Panc1 (cell line): ENCODE measurements at regions not wholly inside any gene's neighbourhood (a gene's known extent, or its start where the extent isn't known, plus 50 kb on each side); places are given as distances from the start of the nearest gene placed in this dataset.

Experiments
- ATAC-seq: fragments of 200-7000 bp; cut with Tn5 transposase; 2 replicates; pipeline ENCODE4 v1.9.1; 2020; ENCODE audit warnings: mild to moderate bottlenecking, moderate library complexity
- BruUV-seq: library from RNA; stranded (reverse); fragments of 400-500 nt; replicated peaks from 2 replicates; lab custom pipeline; 2021; lab: Mats Ljungman, UMichigan
- CTCF ChIA-PET: fragments of 300-600 bp; sonication (Branson Sonifier 250); formaldehyde crosslinking; loops from one replicate; lab custom pipeline; 2022; ENCODE audit warnings: antibody characterized with exemption; lab: Charles Lee
- POLR2A ChIA-PET: fragments of 300-600 bp; sonication (Branson Sonifier 250); formaldehyde crosslinking; loops from one replicate; lab custom pipeline; 2022; ENCODE audit warnings: antibody characterized with exemption; lab: Charles Lee
- DNase-seq: peaks from one replicate; pipeline ENCODE4 v3.0.0-alpha.2; 2010; ENCODE audit warnings: low read depth, low spot score
- H3K27ac ChIP-seq: 2 replicates; pipeline ENCODE4 v1.5.1; 2011; ENCODE audit warnings: mild to moderate bottlenecking, low read length, inconsistent platforms
- H3K27me3 ChIP-seq: fragments of 200-500 bp; sonication (Bioruptor generic); 2 replicates; pipeline ENCODE4 v1.6.0; 2014; ENCODE audit warnings: low read length, inconsistent platforms; ENCODE audit not compliant: control insufficient read depth, insufficient read depth
- H3K36me3 ChIP-seq: fragments of 200-500 bp; sonication (Bioruptor generic); 2 replicates; pipeline ENCODE4 v1.5.1; 2014; ENCODE audit warnings: inconsistent platforms, mild to moderate bottlenecking, low read length, moderate library complexity; ENCODE audit not compliant: control insufficient read depth, insufficient read depth
- H3K4me1 ChIP-seq: 2 replicates; pipeline ENCODE4 v1.5.1; 2011; ENCODE audit warnings: inconsistent platforms, mild to moderate bottlenecking, low read length, moderate library complexity; ENCODE audit not compliant: control insufficient read depth, insufficient read depth
- H3K4me3 ChIP-seq, 2 experiments: 2 replicates each; pipeline ENCODE4 v1.5.1; 2011 to 2012; ENCODE audit warnings: low read depth in 2 of 2, low read length in 2 of 2, mild to moderate bottlenecking in 2 of 2, inconsistent platforms in 1 of 2, moderate library complexity in 1 of 2
- H3K9me3 ChIP-seq: fragments of 200-500 bp; sonication (Bioruptor generic); 2 replicates; pipeline ENCODE4 v1.5.1; 2014; ENCODE audit warnings: low read depth, mild to moderate bottlenecking, inconsistent platforms, low read length, moderate library complexity; ENCODE audit not compliant: control insufficient read depth, insufficient read depth
- POLR2AphosphoS5 ChIP-seq: IDR thresholded peaks from 2 replicates; pipeline ENCODE4 v1.6.1; 2012; ENCODE audit warnings: mild to moderate bottlenecking, low read depth, low read length, moderate library complexity
- SIN3A ChIP-seq: IDR thresholded peaks from 2 replicates; pipeline ENCODE4 v1.6.1; 2012; ENCODE audit warnings: low read depth, mild to moderate bottlenecking, low read length, moderate library complexity, borderline replicate concordance; ENCODE audit not compliant: insufficient read depth
- TCF7L2 ChIP-seq: IDR thresholded peaks from 2 replicates; pipeline ENCODE4 v1.6.1; 2011; ENCODE audit warnings: mild to moderate bottlenecking, low read depth, low read length, inconsistent platforms
- in situ Hi-C: cut with HindIII; loops from 2 replicates; pipeline ENCODE4 v1.10.0; 2016; ENCODE audit warnings: low sequenced_read_pairs, low pct_unique_long_range_greater_than_20kb
- intact Hi-C: fragments of 100-400 bp; cut with micrococcal nuclease; formaldehyde crosslinking; loops from one replicate; pipeline ENCODE4 v1.10.0; 2022; ENCODE audit not compliant: unreplicated experiment
- TF ChIP-seq, protein P1 (sequence below): fragments of 450-650 bp; IDR thresholded peaks from 2 replicates; pipeline ENCODE4 v1.5.1; 2017; ENCODE audit warnings: mild to moderate bottlenecking
- TF ChIP-seq, protein P2 (sequence below), 2 experiments: IDR thresholded peaks; 2 replicates each; pipeline ENCODE4 v1.6.1; 2011 to 2012; ENCODE audit warnings: low read depth in 2 of 2, control low read depth in 1 of 2, low read length in 1 of 2, mild to moderate bottlenecking in 1 of 2, moderate library complexity in 1 of 2; ENCODE audit not compliant: insufficient read depth in 1 of 2

DNA sequence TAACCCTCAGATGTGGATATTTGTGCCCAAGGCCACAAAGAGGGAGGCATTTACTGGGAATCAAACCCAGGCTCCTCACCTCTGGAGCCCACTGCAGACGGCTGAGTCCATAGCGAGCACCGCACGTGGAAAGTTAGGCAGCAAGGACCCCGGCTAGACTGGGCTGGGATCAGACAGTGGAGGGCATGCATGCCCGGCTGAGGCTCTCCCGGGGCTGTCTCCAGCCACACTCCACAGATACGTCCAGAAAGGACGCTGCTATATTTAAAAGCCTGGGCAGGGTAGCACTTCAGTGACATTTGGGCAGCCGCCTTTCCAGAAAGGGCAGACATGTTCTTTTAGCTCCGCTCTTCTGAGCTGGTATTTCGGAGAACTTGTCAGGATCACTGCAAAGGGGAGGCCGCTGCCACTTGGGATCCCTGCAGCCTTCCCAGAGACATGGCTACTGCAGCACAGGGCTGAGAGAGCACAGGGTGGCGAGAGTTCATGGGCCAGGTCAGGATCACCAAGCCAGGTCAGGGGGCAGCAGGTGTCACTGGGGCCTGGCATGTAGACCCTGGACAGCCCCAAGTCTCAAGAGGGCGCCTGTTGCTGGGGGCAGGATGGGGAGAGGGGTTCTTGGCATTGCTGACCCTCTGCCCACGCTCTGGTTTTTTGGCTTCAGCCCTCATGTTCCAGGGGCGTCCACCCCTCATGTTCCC lies 121.7 kb downstream of the PHETA1 start:
- no peaks in the 10 kb centered on the region for H3K36me3 ChIP-seq
- H3K27me3 ChIP-seq = peaks cover 2% of the 10 kb centered on the region; the same call in 1 of the 2 replicates
- no peak for TF ChIP-seq POLR2AphosphoS5
- no peak for TF ChIP-seq SIN3A
- TF ChIP-seq, protein P1, sequence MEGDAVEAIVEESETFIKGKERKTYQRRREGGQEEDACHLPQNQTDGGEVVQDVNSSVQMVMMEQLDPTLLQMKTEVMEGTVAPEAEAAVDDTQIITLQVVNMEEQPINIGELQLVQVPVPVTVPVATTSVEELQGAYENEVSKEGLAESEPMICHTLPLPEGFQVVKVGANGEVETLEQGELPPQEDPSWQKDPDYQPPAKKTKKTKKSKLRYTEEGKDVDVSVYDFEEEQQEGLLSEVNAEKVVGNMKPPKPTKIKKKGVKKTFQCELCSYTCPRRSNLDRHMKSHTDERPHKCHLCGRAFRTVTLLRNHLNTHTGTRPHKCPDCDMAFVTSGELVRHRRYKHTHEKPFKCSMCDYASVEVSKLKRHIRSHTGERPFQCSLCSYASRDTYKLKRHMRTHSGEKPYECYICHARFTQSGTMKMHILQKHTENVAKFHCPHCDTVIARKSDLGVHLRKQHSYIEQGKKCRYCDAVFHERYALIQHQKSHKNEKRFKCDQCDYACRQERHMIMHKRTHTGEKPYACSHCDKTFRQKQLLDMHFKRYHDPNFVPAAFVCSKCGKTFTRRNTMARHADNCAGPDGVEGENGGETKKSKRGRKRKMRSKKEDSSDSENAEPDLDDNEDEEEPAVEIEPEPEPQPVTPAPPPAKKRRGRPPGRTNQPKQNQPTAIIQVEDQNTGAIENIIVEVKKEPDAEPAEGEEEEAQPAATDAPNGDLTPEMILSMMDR = no peak
- TF ChIP-seq, protein P2, sequence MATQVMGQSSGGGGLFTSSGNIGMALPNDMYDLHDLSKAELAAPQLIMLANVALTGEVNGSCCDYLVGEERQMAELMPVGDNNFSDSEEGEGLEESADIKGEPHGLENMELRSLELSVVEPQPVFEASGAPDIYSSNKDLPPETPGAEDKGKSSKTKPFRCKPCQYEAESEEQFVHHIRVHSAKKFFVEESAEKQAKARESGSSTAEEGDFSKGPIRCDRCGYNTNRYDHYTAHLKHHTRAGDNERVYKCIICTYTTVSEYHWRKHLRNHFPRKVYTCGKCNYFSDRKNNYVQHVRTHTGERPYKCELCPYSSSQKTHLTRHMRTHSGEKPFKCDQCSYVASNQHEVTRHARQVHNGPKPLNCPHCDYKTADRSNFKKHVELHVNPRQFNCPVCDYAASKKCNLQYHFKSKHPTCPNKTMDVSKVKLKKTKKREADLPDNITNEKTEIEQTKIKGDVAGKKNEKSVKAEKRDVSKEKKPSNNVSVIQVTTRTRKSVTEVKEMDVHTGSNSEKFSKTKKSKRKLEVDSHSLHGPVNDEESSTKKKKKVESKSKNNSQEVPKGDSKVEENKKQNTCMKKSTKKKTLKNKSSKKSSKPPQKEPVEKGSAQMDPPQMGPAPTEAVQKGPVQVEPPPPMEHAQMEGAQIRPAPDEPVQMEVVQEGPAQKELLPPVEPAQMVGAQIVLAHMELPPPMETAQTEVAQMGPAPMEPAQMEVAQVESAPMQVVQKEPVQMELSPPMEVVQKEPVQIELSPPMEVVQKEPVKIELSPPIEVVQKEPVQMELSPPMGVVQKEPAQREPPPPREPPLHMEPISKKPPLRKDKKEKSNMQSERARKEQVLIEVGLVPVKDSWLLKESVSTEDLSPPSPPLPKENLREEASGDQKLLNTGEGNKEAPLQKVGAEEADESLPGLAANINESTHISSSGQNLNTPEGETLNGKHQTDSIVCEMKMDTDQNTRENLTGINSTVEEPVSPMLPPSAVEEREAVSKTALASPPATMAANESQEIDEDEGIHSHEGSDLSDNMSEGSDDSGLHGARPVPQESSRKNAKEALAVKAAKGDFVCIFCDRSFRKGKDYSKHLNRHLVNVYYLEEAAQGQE (IDR thresholded peaks at IDR 0.05; ENCODE audit: insufficient read depth in 1 of 2, low read depth in 2 of 2, low read length in 1 of 2) = no peak
- no peak for TF ChIP-seq TCF7L2
- no peak overlapping the region for H3K27ac ChIP-seq
- H3K9me3 ChIP-seq = no peaks in the 10 kb centered on the region
- in situ Hi-C loops = no loop called here
- POLR2A ChIA-PET = no interaction called here
- CTCF ChIA-PET = no interaction called here
- DNase-seq (no peak), ATAC-seq (no peak)
- no peaks in the 10 kb centered on the region for H3K4me1 ChIP-seq
- no TSS peak for BruUV-seq
- H3K4me3 ChIP-seq = no peak overlapping the region
- intact Hi-C loops = no loop called here

DNA sequence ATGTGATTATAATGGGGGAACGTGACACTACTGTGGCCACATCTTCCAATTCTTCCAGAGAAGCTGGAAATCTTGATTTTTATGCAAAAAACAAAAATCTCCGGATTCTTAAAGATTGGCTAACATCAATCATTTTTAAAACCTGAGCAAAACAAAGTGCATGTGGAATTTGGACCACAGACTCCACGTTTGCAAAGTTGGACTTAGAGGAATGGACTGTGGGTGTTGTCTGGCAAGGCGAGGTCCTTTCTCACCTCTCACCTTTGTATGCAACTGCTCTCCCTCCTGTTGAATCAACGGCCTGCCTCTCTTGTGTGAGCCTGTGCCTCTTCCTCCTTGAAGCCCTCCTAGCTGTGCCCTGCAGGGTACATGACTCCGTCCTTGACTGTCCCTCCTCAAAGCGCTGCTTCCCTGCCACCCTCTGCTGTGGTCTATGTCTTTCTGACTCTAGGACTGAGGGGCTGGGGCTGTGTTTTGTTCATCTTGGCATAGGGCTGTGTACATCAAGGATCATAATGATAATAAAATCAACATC lies 122.4 kb downstream of the PHETA1 start:
- ChIA-PET POLR2A (no interaction called here), CTCF (no interaction called here)
- H3K4me1 ChIP-seq = no peaks in the 10 kb centered on the region
- peaks cover 2% of the 10 kb centered on the region; the same call in 1 of the 2 replicates for H3K27me3 ChIP-seq
- TF ChIP-seq, protein P2 (IDR thresholded peaks at IDR 0.05; ENCODE audit: insufficient read depth in 1 of 2, low read depth in 2 of 2, low read length in 1 of 2) = no peak
- TF ChIP-seq, protein P1 = no peak
- TF ChIP-seq POLR2AphosphoS5 (no peak), SIN3A (no peak), TCF7L2 (no peak)
- no TSS peak for BruUV-seq
- H3K27ac ChIP-seq = no peak overlapping the region
- H3K4me3 ChIP-seq = no peak overlapping the region
- ATAC-seq (no peak), DNase-seq (no peak)
- intact Hi-C loops (no loop called here), in situ Hi-C loops (no loop called here)
- no peaks in the 10 kb centered on the region for H3K36me3 ChIP-seq
- H3K9me3 ChIP-seq = no peaks in the 10 kb centered on the region
